NCI-H146 (cell line): ENCODE measurements at regions not wholly inside any gene's neighbourhood (a gene's known extent, or its start where the extent isn't known, plus 50 kb on each side); places are given as distances from the start of the nearest gene placed in this dataset.

ENCODE experiments used
- DNase-seq: peaks from one replicate; lab custom pipeline; 2025; lab: John Stamatoyannopoulos, UW

DNA sequence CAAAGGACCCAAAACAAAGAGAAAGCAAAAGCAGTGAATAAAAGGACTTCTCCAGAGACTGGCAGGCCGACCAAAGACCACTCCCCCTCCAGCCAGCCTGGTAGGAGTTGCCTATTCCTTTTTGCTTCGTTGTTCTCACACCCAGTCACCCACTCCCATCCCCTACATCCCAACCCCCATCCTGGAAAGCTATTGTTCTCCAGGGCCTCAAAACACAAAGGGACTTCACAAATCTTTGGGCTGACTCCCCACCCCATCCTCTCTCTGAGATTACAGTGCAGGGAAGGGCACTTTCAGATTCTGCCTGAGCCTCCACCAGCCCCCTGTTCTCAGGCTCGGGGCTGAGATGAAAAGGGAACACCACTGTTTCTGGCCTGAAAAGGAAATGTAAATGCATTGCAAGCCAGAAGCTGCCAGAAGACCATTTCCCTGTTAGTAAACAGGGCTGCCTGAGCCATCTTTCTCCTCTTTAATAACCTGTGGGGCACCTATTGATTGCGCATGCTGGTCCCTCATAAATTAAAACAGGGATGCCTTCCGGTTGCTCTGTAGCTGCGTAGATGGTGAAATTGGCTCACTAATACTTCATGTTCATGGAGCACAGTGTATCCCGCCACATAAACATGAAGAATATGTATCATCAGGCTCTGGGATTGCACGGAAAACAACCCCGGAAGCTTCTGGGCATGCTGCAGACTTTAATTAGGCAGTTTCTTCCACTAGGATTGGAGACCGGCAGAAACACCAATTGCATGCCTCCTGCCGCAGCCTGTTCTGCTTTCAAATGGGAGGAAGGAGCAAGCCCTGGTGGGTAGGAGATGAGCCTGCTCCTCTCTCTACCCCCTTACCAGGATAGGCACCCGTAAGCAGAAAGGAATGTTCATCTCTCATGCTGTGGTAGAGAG, 130.3 kb upstream of the FUT8 start:
- no peak for DNase-seq

GRCh38 chr14:65282896-65283253, 129.7 kb upstream of the FUT8 start:
- DNase-seq: no peak

DNA sequence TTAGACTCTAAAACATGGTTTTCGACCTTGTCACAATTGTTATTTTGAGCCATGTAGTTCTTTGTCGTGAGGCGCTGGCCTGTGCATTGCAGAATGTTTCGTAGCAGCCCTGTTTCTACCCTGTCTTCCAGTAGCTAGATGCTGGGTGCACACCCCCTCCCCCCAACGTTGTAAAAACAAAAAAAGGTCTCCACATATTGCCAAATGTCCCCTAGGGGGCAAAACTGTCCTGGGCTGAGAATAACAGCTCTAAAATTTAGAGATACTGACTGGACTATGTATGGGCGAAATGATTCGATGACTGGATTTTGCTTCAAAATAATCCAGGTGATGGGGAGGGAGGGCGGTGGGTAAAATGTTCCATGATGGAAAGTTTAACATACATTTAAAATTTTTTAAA, 126.1 kb upstream of the FUT8 start:
- no peak for DNase-seq

DNA sequence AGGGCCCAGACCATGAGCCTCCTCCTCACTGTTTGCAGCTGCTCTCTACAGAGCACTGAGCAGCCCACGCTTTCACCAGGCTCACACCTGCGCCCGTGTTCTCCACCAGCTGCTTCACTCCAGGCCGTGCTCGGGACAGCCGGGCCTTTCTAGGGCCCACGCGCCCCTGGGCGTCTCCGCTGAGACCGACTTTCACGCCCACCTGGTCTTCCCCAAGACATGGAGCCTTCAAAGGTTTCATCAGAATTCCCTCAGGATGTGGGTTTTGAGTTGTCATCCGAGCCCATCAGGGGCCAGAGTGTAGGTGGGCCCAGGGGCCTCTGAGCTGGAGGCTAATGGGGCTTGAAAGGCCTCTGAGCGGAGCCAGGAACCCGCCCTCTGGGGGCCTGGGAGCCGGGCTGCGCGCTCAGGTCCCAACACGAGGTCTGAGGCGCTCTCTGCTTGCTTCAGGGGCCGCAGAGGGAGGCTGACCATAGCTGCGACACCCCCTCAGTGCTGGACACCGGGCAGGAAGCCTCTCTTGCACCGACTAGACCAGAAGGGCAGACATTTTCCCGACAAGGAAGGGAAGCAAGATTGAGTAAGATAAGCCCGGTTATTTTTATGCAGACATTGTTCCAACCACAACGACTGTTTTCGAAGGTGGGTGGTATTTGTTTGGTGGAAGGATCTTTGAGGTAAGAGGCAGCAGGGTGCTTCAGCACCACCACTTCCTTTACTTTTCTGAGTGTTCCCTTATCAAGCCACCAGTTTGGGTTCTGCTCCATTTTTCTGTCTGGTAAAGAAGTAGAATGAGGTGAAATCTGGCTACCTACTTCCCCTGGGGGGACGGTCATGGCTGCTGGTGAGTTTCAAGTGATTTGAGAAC, 125.0 kb upstream of the FUT8 start:
- no peak for DNase-seq

GRCh38 chr14:65290830-65291229, 121.7 kb upstream of the FUT8 start:
- DNase-seq: no peak

DNA sequence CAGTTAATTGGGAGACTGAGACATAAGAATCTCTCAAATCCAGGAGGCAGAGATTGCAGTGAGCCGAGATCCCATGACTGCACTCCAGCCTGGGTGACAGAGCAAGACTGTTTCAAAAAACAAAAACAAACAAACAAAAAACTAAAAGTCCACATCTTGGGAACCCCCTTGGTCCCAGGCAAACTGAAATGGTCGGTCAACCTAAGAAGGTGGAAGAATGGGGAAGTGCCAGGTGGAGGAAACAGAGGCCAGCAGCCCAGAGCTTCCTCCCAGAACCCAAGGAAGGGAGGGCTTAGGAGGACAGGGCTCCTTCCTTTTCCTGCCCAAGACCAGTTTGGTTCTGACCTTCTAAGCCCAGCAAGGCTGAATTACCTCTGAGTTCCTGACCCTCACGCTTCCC, 121.0 kb upstream of the FUT8 start:
- DNase-seq: no peak

DNA sequence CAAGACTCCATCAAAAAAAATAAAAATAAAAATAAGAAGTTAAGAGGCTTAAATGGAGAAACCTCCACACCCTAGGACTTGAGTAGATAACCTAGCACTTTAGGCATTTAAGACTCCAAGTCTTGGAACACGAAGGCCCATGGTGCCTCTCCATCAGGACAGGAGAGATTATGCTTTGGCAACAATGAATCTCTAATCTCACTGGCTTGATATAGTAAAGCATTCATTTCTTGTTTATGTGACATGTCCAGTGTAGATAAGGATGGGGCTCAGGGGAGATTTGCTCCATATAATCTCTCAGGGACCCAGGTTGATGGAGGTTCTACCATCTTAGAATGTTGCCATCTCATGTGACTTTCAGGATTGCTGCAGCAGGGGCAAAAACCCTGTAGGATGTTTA, 117.7 kb upstream of the FUT8 start:
- DNase-seq: no peak

DNA sequence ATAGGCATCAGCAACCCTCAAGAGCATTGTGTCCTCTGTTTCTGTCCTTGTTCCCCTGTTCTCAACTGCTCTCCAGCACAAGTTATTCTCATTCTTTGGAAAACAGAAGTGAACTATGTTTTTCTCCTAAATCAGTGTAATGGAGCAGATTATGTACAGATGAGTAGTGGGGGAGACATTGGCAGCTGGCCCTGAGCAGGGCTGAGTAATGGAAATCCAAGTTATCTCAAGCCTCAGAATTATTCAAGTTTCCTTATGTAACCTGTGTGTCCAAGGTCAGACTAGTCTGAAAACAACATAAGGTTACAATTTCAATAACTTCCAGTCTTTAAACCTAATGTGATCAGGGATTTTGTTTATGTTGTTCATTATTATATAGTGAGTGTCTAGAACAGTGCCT, 116.1 kb upstream of the FUT8 start:
- DNase-seq: no peak

GRCh38 chr14:65296876-65297275, 115.7 kb upstream of the FUT8 start:
- no peak for DNase-seq

GRCh38 chr14:65297744-65298143, 114.8 kb upstream of the FUT8 start:
- no peak for DNase-seq

GRCh38 chr14:65299826-65300225, 112.7 kb upstream of the FUT8 start:
- no peak for DNase-seq

DNA sequence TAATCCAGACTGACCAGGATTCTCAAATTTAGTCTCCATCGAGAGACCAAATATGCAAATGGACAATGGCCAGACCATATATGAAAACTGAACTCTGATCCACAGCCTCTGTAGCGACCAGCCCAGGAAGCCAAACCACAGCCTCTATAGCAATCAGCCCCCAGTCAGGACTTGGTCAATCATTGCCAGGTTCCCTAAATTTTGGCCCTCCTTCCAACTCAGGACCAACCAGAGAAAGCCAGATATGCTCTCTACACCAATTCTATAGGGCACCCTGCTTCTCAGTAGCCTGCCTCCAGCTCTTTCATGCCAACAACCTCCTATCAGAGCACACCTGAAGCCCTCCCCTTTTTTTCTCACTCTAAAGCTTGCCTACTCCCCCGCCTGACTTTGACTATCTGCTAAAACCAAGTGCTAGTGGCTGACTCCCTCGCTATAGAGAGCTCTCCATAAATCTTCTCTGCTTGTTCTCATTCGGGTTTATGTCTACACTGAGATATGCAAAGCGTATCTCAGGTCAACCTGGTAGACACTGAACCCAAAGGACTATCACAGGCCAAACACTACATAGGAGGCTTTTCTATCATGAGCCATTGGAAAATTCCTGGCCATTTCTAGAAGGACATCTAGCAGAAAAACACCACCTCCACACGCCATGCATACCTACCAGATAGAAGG, 110.5 kb upstream of the FUT8 start:
- DNase-seq: no peak

GRCh38 chr14:65302571-65303189, 109.8 kb upstream of the FUT8 start:
- DNase-seq: no peak

DNA sequence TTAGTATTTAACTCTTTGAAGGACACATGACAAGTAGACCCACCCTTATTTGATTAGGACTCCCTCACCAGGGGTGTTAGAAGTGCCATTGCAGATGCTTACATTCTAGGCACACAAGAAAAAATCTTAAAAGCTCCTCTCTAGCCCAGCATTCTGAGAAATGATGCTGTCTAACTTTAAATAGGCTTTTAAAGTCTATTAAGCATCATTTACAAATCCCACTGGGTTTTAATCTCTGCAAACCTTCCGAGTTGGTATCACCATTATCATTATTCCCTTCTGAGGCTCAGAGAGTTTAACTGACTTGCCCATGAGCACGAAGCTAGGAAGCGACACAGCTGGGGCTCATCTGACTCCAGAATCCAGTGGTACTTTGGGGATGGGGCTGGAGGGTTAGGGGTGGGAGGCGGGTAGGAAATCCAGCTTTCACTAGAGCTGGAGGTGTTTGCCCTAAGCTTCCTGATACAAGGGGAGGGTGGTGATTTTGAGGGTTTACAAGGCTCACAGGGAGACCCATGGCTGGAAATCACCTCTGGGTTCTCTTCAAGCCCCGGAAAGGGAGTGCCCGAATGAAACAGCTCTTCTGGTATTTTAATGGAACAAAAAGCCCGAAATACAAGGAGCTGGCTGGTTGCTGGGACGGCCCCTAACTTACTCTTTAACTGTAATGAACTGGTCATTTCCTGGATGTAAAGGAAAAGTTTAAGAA, 109.2 kb upstream of the FUT8 start:
- no peak for DNase-seq

DNA sequence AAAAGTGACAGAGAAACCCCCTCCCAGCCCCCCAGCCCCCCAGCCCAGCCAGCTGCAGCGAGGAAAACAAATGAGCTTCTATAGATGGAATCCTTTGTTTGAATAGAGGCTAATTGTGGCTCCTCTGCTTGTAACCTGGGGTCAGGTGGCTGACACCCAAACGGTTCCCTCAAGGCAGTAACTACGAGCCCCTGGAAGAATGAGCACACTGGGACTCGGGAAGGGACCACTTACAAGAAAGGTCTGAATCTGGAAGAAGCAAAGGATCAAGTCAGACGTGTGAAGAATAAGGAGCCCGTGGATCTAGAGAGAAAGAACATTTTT, 108.7 kb upstream of the FUT8 start:
- no peak for DNase-seq

DNA sequence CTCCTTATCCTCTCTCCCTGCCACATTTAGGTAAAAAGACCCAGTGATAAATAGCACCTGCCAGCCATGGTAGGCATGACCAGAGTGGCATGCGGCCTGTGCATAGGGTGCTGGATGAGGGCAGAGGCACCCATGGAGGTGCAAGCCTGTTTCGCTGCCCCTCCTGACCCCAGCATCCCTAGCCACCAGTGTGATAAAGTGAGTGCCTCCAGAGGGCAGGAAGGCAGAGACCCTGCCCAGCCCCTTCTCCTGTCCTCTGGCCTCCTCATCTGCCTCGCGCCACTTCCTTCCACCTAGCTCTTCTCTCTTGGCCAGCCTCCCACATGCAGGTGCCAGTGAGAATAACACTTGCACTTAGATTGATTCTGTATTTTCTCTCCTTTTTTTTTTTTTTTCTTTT, 108.3 kb upstream of the FUT8 start:
- DNase-seq: no peak

DNA sequence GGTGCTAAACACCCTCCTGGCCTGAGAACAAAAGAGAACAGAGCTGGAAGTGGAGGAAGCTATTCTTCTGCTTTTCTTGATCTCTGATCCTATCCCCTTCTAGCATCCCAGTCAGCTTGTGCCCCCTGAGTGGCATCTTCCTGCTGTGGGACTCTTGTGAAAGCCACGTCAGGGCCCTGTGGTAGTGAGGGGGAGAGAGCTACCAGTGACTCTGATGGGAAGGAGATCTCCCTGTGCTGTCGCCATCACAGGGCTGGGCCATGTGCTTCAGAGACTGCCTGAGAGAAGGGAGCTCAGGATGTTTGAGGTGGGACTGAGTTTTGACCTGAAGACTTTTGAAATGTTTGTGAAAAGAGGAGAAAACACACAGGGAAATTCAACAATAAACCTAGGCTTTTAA, 107.6 kb upstream of the FUT8 start:
- no peak for DNase-seq

DNA sequence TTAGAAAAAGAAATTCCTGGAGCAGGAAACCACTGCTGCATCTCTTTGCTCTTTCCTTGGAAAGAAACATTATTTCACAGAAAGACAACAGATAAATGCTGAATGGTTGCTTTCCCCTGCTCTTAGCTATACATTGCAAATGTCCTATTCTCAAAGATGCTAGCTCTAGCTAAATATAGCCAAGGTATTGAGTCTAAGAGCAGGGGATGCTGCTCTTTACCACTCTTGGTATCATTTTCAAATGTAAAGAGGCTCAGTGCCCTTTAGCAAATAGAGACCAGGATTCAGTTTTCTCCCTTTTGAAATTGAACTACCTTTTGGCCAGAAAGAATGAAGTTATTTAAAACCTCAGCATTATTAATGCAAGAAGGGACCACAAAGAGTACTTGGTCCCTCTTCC, 104.0 kb upstream of the FUT8 start:
- DNase-seq: no peak

DNA sequence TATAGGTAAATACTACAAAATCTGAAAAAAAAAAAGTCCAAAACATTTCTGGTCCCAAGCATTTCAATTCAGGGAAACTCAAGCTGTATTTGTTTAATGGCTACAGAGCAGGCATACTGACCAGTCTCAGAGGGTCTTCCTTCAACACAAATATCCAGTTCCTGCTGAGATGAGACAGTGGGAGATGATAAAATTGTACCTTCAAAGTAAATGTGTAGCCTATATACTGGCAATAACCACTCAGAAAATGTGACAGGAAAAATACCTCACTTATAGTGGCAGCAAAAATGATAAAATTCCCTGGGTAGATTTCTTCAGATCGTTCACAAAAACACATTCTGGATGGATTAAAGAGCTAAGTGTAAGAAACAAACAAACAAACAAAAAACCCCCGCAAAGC, 102.0 kb upstream of the FUT8 start:
- no peak for DNase-seq

- no peak for DNase-seq
These were observed 99.7 kb upstream of the FUT8 start for GRCh38 chr14:65312859-65313258.

- no peak for DNase-seq
These were observed 93.7 kb upstream of the FUT8 start for GRCh38 chr14:65318636-65319506.
